HG03520 (cell line): ENCODE measurements at regions not wholly inside any gene's neighbourhood (a gene's known extent, or its start where the extent isn't known, plus 50 kb on each side); places are given as distances from the start of the nearest gene placed in this dataset.

Source experiments
- ATAC-seq: cut with Tn5 transposase; IDR thresholded peaks from one replicate; pipeline ENCODE4 v1.9.1; 2021; ENCODE audit warnings: mild to moderate bottlenecking, moderate library complexity; ENCODE audit not compliant: unreplicated experiment

DNA sequence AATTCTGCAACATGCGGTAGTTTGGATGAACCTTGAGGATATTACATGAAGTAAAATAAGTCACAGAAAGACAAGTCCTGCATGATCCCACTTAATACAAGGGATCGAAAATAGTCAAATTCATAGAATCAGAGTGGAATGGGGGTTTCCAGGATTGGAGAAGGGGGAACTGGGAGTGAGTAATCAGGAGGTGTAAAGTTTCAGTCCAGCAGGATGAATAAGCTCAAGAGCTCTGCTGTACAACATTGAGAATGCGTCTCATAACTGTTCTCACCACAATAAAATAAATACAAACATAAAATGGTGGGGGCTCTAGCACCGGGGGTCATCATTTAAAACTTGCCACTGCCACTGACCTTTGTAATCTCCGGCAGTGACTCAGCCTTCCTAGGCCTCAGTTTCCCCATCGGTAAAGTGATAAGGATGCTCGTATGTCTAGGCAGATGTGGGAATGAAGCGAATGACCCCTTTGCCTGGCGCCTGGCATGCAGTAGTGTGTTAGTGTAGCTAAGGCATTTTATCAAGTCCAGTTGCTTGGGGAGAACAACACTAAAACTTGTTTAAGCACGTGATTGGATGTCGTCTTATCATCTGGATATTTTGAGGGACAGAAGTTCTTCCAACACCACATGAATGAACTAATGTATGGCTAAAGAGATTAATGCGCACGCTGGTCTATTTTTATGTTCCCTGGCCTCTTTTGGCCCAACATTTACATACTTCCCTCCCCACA is 421.1 kb downstream of the QKI start:
- no peak for ATAC-seq

DNA sequence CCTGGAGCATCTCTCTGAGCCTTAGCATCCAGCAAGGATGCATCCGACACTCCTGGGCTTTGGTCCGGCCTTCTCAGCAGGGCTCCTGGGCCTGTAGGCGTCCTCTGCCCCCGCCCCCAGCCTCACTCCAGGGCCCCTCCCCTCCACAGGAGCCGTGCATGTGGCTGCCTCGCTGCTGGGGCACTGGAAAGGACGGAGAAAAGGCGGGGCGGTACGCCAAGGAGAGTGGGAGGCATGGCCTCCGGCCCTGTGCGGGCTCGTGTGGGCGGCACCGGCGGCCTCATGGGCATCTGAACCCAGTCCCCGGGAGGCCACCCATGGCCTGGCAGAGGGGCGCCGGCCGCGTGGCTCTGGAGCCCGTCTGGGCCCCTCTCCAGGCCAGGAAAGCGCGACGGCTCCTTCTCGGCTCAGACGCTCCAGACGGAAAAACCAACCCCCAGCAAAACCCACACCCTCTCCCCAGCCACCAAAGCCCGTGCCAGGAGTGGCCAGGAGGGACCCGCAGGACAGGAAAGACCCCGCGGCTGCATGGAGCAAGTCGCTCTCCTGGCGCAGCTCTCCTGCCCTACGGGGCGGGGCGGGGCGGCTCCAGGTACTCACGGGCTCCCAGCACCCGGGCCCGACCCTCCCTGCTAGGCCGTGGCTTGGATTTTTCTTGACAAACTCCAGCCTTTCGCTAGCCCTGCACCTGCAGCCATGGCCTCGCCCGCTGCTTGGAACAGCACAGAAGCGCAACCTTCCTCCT is 419.9 kb downstream of the QKI start:
- ATAC-seq = no peak

DNA sequence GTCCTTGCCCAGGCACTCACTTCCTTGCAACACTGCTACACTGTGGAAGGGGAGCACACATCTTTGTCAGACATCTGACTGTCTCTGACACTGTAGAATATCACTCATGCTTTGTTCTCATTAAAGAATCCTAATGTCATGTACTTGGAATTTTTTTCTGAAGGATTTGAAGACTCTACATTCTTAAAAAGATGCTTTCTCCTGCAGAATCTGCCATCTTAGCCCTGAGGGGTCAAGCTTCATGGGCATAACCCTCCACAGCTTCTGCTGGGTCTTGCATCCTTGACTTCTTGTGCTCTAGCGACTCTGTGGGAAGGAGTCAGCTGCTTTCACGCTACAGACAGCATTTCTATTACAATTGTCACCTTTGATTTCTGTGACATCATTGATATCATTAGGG is 417.2 kb downstream of the QKI start:
- ATAC-seq = no peak

DNA sequence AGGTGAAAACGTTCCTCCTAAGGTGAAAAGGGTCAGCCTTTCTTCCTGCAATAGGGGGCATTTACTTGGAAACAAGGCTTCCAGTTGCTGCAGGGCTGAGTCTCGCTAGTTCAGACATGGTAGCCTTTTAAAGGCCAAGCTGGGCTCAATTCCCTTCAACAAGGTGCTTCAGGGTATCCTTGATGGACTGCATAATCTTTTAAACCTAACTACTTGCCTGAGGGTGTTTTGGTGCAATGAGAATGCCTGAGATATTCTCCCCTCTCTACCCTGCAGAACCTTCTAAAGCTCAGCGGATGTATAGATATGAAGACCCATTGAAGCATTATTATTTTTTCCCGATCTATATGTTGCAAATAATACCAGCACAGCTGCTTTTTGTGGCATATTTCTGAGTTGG is 416.1 kb downstream of the QKI start:
- no peak for ATAC-seq

DNA sequence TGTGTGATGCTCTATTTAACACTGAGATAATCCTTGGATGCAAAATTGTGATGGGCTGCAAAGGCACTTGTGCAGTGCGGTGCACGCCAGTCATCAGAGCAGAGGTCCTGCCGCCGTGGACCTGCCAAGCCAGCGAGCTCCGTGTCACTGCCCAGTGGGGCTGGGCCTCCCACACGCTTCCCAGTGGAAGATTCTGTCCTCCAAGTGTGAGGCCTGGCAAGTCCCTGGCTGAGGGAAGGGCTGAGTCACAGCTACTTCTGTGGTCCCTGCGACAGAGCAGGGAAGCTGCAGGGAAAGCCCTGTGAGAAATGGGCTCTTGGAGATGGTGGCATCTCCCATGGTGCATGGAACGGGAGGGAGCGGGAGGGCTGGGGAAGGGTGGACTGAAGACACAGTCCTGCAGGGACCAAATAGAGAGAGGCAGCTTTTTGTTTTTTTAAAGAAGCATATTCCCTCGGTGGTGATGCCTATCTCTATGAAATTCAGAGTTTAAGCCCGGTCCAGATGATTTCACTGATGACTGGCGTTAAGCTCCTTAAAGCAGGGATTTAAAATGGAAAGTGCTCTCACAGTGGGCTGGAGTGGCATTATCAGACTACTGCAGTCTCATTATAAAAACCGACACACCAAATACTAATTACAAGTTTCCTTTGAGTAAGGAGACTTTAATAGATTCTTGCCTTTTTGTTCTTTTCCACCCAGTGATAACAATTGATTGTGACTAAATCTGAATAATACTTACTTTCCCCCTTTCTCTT is 413.7 kb downstream of the QKI start:
- ATAC-seq = no peak

DNA sequence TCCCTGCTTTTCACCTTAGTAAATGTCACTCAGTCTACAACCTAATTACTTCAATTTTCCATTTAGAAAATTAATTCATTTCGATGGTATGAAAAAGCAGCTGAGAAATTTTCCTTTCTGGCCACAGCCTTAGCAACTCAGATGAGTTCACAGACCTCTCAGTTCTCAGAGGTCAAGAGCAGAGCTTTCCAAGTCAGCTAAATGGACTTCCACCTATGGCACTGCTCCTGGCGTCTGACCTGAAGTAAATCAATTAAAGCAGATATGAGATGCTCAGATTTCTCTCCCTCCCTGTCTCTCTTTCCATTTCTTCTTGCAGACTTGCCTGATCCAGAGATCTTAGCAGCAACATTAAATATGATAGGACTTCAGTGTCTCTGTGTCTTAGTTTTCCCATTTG is 412.6 kb downstream of the QKI start:
- no peak for ATAC-seq

DNA sequence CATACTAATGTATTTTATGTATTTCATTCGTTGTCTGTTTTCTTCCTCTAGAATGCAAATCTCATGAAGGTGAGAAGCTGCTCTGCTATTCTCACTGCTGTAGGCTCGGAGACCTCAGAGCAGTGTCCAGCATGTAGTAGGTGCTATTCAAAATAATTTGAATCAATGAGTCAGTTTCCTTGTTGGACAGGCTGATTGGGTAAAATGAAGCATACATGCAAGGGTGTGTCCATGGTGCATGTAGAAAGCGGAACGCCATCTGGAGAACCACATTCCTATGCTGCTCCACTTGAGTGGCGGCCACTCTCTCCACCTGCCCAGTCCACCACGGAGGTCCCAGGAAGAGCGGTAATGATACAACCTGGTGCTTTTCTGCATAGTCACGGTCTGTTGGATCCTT is 412.1 kb downstream of the QKI start:
- no peak for ATAC-seq

DNA sequence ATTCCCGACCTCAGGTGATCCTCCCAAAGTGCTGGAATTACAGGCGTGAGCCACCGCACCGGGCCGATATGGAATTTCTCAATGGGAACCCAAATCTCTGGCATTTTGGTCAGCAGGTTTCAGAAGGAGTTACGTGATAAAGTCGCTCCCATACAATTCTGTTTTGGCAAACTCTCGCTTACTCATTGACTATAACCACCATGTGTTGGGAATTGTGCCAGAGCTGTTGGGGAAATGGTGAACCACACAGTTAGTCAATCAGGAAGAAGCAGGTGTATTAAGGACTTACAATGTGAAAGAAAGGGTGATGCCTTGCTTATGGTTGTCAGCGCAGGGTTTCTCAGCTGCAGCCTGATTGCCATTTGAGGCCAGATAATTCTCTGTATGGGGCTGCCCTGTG is 410.5 kb downstream of the QKI start:
- no peak for ATAC-seq

DNA sequence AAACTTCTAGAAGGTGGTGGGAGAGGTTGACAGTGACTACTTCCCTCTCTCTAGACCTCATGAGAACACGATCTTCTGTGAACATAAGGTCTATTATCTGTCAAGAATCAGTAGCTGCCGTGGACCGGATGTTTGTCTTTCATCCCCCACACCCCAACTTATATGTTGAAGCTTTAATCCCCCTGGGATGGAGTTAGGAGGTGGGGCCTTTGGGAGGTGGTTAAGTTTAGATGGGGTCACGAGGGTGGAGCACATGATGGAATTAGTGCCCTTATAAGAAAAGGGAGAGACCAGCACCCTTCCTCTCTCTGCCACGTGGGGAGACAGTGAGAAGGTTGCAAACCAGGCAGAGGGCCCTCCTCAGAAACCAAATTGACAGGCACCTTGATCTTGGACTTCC is 409.1 kb downstream of the QKI start:
- no peak for ATAC-seq

DNA sequence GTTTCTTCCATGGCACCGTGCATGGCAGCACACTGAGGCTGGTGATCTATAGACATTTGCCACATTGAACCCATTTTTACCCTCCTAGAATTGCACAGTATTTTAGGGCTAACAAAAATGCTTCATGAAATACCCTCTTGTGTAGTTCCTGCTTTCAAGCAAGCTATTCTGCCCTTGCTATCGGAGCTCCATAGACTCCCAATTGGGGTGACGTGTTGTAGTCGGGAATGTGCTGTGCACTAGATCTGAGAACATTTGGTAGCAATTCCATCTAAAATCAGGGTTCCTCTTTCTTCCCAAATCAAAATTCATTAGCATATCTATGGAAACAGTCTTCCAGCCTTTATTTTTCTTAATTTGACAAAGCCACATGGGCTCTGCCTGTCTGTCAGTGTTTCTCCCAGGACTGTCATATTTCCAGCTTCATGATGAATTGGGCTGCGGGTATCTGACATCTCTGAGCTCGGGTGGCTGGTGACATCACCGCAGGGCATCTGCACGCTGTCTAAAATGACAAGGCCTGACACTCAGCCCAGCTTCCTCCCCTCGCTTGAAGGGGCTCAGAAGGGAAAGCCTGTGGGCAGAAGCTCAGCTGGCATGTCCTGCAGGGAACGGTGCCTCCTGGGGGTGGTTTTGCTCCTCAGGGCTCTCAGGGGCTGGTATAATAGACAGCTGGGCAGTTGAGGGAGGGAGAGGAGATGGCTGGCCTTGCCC is 406.4 kb downstream of the QKI start:
- no peak for ATAC-seq

DNA sequence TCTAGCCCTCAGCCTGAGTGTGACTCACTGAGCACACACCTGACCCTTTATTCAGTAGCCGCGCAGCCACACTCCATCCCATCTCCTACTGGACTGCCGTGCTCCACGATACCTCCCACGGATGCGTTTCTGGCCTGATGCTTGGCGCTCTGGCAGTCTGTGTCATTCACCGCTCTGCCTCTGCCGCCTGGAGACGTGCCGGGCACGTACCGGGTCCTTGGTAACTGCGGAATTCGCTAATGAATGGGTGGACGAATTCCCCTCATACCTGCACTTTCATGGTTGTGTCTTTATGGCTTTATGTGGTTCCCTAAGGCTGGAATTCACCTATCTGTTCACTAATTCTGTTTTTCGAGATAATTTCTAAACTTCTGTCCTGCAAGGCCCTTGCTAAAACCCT is 405.7 kb downstream of the QKI start:
- no peak for ATAC-seq

DNA sequence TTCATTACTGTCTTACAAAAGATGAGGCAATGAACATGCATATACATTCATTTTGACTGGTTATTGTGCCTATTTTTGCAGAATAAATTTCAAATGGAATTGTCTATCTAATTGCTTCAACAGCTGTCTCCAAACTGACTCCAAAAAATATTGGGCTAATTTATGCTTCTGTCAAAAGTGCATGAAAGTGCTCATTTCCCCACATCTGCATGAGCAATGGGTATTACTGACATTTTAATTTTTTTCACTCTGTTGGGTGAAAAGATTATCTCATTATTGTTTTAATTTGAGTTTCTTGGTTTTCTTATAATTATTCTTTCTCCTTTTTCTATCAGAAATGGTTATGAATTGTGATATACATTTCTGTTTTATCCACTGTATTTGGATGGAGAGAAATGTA is 404.2 kb downstream of the QKI start:
- no peak for ATAC-seq

DNA sequence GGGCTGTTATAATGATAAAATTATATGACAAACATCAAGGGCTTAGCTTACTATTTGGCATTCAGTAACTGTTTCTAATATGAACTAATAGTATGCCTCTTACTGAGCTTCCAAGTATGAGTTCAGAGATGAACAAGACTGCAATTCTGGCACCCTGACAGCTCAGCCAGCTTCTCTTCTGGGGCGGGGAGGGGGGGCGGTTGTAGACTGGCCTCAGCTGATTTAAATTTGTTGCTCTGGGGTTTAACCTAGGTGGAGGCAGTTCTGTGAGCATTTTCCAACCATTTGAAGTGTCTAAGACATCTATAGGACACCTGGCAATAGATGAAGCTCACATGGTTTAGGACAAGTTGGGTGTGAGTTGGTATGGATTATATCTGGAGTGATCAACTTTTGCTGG is 401.9 kb downstream of the QKI start:
- ATAC-seq = no peak

DNA sequence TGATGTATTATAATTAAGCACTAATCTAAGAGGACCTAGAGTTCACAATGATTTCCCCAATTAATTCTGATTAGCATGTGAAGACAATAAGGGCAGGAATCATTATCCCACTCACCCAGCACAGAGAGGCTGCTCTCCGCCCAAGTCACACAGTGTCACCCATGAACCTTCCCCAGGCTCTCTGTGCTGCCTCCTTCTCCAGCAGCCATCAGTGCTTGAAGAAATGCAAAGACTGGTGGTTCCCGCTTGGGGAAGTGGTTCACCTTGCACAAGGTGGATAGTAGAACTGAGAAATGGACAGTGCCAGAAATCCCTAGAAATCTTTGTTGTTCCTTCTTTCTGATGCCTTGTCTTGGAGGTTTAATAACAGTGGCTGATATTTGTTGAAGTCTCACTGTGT is 401.3 kb downstream of the QKI start:
- no peak for ATAC-seq

DNA sequence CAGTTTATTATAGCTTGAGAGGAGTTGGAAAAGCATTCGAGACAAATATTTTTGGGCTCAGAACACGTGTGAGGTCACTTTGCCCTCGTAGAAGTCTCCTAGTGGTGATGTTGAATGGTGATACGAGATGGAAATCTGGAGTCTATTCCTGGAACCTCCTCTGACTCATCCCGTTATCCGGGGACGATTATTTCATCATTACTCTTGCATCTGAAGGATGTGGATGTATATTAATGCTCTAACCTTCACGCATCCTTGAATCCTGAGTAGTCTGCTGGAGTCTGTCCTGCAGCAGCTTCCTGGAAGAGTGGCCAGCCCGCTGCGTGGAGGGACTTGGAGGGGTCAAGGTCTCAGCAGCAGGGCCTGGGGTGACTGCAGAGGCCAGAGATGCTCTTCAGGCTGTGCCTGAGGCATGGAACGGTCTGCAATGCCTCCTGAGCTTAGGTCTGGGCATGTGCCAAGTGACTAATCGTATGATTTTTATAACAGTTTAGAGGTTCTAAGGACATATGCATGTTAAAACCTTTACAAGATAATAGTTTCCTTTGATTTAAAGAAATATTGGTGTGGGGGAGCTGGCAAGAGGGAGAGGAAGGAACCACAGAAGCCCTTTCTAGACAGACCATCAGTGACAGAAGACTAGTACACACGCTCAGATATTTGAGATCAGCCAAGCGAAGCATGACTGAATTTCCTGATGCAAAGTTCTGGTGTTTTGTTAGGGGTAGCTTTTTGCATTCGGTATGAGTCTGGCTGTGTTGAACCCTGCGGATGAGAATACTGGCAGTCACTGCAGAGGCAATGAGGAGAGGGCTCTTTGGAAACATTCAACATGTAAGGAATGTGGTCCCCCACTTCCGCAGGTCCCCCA is 400.2 kb downstream of the QKI start:
- ATAC-seq = no peak

DNA sequence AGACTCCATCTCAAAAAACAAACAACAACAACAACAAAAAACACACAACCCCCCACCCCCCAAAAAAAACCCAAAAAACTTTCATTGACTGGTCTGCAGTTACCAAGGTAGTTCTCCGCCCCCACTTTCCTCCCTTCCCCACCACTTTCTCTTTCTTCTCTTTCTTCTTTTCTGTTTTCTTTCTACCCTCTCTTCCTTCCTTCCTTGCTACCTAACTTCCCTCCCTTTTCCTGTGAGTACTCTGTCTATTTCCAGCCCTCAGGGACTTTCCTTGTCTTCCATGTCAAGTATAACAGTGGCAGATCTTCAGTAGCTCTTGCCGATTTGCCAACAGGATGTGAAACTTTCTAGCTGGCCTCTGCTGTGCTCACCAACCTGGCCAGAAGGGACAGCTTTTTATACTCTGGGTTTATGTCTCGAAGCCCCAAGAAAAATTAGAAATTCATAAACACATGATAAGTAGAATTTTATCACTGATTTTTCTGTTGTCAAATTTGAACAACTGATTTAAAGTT is 399.5 kb downstream of the QKI start:
- peak; percentile 57 for ATAC-seq

DNA sequence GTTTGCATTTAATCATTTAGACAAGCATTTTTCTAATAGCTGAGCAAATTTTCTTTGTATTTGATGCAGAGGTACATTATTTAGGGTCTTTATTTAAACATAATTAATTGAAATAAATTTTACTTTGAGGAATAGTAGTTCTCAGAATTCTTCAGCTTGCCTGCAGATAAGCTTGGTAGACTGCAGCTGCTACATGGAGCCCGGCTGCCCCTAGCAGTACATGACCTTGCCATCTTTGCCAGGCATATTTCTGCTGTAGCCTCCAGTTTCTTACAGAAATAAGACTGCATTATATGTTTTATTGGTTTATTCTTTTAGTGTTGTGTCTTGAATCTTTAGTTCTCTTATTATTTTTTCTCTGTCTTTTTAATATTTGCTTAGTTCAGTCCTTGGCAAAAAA is 396.8 kb downstream of the QKI start:
- no peak for ATAC-seq

DNA sequence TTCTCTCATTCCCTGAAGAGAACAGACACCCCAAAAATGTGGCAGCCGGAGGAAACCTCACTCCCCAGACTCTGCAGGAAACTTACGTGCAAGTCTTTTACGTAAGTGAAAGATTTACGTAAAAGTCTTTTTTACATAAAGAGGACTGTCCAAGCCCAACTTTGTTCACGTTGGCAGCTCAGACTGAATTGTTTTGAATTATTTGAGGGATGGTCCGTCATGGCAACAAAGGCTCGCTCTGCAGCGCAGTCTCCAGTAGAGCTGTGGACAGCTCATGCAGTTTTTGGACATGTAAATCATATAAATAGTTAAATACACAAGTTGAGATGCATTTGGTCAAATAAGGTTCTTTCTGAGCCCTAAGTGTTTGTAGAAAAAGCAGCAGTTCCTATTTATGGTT is 394.8 kb downstream of the QKI start:
- no peak for ATAC-seq

DNA sequence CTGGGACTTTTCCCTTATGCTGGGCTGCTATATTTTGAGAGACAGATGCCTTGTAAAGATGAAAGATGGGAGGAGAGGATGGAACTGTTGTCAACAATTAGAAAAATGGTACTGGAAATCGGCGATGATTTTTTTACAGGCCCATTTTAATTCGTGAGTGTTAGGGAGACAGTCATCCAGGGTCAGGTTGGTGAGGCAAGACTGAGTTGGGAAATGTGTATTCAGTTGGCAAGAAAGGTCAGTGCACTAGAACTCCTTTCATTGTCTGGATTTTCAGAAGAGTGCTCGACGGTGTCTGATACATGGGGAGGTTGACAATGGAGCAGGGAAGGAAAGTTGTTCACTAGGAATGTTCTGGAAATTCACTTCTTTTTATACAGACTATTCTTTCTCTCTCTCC is 394.4 kb downstream of the QKI start:
- ATAC-seq = no peak

DNA sequence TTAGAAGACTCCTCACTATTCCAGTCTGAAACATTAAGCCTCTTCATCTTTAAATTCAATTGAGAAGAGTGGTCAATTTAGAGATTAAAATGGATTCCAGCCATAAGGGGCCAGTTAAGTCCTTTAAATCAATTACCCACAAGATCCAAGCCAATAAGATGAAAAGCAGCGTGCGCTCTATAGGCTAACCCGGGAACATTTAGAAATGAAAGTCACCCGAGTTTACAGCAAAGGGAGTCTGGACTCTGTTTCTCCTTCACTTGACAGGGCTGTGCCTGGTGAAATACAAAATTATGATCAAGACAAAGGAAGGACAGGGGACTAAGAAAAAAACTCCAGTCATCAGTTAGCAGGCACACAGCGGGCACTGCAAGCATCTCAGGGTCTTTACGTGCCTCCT is 393.7 kb downstream of the QKI start:
- no peak for ATAC-seq
